ENCODE measurements at regions not wholly inside any gene's neighbourhood (a gene's known extent, or its start where the extent isn't known, plus 50 kb on each side); places are given as distances from the start of the nearest gene placed in this dataset.

- Histone ChIP-seq H2AK5ac (ENCODE audit: low read length, severe bottlenecking) (no peak overlapping the region), H3K9ac (ENCODE audit: low read length) (no peak overlapping the region), H3K4me1 (ENCODE audit: control insufficient read depth, insufficient read depth, low read depth, low read length) (no peaks in the 10 kb centered on the region), H4K8ac (ENCODE audit: low read length) (no peak overlapping the region), H3K27me3 (ENCODE audit: control insufficient read depth in 1 of 2, insufficient read depth in 1 of 2, low read length in 2 of 2) (no peaks in the 10 kb centered on the region), H4K91ac (ENCODE audit: low read length) (no peak overlapping the region), H3K9me3 (ENCODE audit: control insufficient read depth, low read length) (no peaks in the 10 kb centered on the region), H2AFZ (ENCODE audit: low read depth, low read length) (no peak overlapping the region), H3K27ac (ENCODE audit: low read length, poor library complexity, severe bottlenecking) (no peak overlapping the region), H3K36me3 (ENCODE audit: control insufficient read depth in 1 of 2, insufficient read depth in 2 of 2, low read depth in 1 of 2, low read length in 2 of 2) (no peaks in the 10 kb centered on the region), H2BK12ac (ENCODE audit: low read length in 2 of 2) (no peak overlapping the region), H3K4me2 (ENCODE audit: low read length, poor library complexity, severe bottlenecking) (no peak overlapping the region), H3K14ac (ENCODE audit: low read length in 2 of 2) (no peak overlapping the region), H2BK5ac (ENCODE audit: low read depth, low read length, poor library complexity, severe bottlenecking) (no peak overlapping the region), H3K4ac (ENCODE audit: low read depth in 1 of 2, low read length in 2 of 2) (no peak overlapping the region), H2BK15ac (ENCODE audit: low read depth, poor library complexity, severe bottlenecking) (no peak overlapping the region), H3K4me3 (ENCODE audit: insufficient read depth in 1 of 2, low read depth in 1 of 2, low read length in 2 of 2) (no peak overlapping the region), H3K23ac (ENCODE audit: low read length in 2 of 2) (no peak overlapping the region), H2BK120ac (ENCODE audit: low read depth, low read length) (no peak overlapping the region), H3K79me1 (replicated peaks; ENCODE audit: low read length, poor library complexity, severe bottlenecking) (no peaks in the 10 kb centered on the region), H3K18ac (ENCODE audit: low read depth in 1 of 2, low read length in 2 of 2) (no peak overlapping the region)
- no peak for DNase-seq
- 67% methylated on average over 4 of the region's 4 CpGs for WGBS
Observed at GRCh38 chr6:159557031-159557430, 136.0 kb downstream of the SOD2 start.

- H4K91ac ChIP-seq (ENCODE audit: low read length), result no peak overlapping the region
- no peak overlapping the region for H2BK15ac ChIP-seq (ENCODE audit: low read depth, poor library complexity, severe bottlenecking)
- no peaks in the 10 kb centered on the region for H3K36me3 ChIP-seq (ENCODE audit: control insufficient read depth in 1 of 2, insufficient read depth in 2 of 2, low read depth in 1 of 2, low read length in 2 of 2)
- H3K4me3 ChIP-seq (ENCODE audit: insufficient read depth in 1 of 2, low read depth in 1 of 2, low read length in 2 of 2), result no peak overlapping the region
- no peak overlapping the region for H2AK5ac ChIP-seq (ENCODE audit: low read length, severe bottlenecking)
- no peaks in the 10 kb centered on the region for H3K9me3 ChIP-seq (ENCODE audit: control insufficient read depth, low read length)
- H2AFZ ChIP-seq (ENCODE audit: low read depth, low read length), result no peak overlapping the region
- no peak overlapping the region for H3K9ac ChIP-seq (ENCODE audit: low read length)
- H3K23ac ChIP-seq (ENCODE audit: low read length in 2 of 2), result no peak overlapping the region
- DNase-seq, result no peak
- 31% methylated on average over 4 of the region's 5 CpGs for WGBS
- H3K27me3 ChIP-seq (ENCODE audit: control insufficient read depth in 1 of 2, insufficient read depth in 1 of 2, low read length in 2 of 2), result no peaks in the 10 kb centered on the region
- no peak overlapping the region for H3K4me2 ChIP-seq (ENCODE audit: low read length, poor library complexity, severe bottlenecking)
- H3K79me1 ChIP-seq (replicated peaks; ENCODE audit: low read length, poor library complexity, severe bottlenecking), result no peaks in the 10 kb centered on the region
- no peak overlapping the region for H3K27ac ChIP-seq (ENCODE audit: low read length, poor library complexity, severe bottlenecking)
- H2BK5ac ChIP-seq (ENCODE audit: low read depth, low read length, poor library complexity, severe bottlenecking), result no peak overlapping the region
- no peak overlapping the region for H3K4ac ChIP-seq (ENCODE audit: low read depth in 1 of 2, low read length in 2 of 2)
- H3K4me1 ChIP-seq (ENCODE audit: control insufficient read depth, insufficient read depth, low read depth, low read length), result no peaks in the 10 kb centered on the region
- no peak overlapping the region for H4K8ac ChIP-seq (ENCODE audit: low read length)
- H2BK120ac ChIP-seq (ENCODE audit: low read depth, low read length), result no peak overlapping the region
- no peak overlapping the region for H2BK12ac ChIP-seq (ENCODE audit: low read length in 2 of 2)
- H3K14ac ChIP-seq (ENCODE audit: low read length in 2 of 2), result no peak overlapping the region
- H3K18ac ChIP-seq (ENCODE audit: low read depth in 1 of 2, low read length in 2 of 2), result no peak overlapping the region
Observed at GRCh38 chr6:159555082-159555875, 137.8 kb downstream of the SOD2 start.

DNA sequence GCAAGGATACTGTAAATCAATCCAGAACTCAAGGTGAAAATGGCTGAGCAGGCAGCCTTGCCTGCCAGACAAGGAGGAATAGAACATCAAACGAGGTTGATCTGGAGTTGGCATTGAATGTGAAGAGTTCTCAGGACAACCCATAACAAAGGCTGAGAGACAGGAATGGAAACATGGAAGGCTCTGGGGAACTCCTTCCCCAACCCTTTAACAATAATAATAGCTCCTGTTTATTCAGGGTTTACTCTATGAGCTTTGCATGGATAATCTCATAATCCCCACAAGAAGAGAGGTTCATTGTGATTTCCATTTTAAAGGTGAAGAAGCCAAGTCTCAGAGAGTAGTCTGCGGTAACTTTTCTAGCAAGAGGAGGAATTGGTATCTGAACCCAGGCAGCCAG is 151.7 kb downstream of the SOD2 start:
- H3K9me3 ChIP-seq (ENCODE audit: control insufficient read depth, low read length), result no peaks in the 10 kb centered on the region
- no peak overlapping the region for H2BK15ac ChIP-seq (ENCODE audit: low read depth, poor library complexity, severe bottlenecking)
- H3K18ac ChIP-seq (ENCODE audit: low read depth in 1 of 2, low read length in 2 of 2), result no peak overlapping the region
- no peaks in the 10 kb centered on the region for H3K79me1 ChIP-seq (replicated peaks; ENCODE audit: low read length, poor library complexity, severe bottlenecking)
- H2AK5ac ChIP-seq (ENCODE audit: low read length, severe bottlenecking), result no peak overlapping the region
- no peak for DNase-seq
- 60% methylated on average over 2 of the region's 2 CpGs for WGBS
- H3K27me3 ChIP-seq (ENCODE audit: control insufficient read depth in 1 of 2, insufficient read depth in 1 of 2, low read length in 2 of 2), result peaks cover 0 to 6% of the 10 kb centered on the region in 2 experiments
- no peak overlapping the region for H2BK5ac ChIP-seq (ENCODE audit: low read depth, low read length, poor library complexity, severe bottlenecking)
- no peak overlapping the region for H3K14ac ChIP-seq (ENCODE audit: low read length in 2 of 2)
- no peaks in the 10 kb centered on the region for H3K4me1 ChIP-seq (ENCODE audit: control insufficient read depth, insufficient read depth, low read depth, low read length)
- no peak overlapping the region for H3K9ac ChIP-seq (ENCODE audit: low read length)
- no peak overlapping the region for H2BK120ac ChIP-seq (ENCODE audit: low read depth, low read length)
- H3K4ac ChIP-seq (ENCODE audit: low read depth in 1 of 2, low read length in 2 of 2), result no peak overlapping the region
- no peak overlapping the region for H3K27ac ChIP-seq (ENCODE audit: low read length, poor library complexity, severe bottlenecking)
- no peak overlapping the region for H2AFZ ChIP-seq (ENCODE audit: low read depth, low read length)
- H3K4me2 ChIP-seq (ENCODE audit: low read length, poor library complexity, severe bottlenecking), result no peak overlapping the region
- H2BK12ac ChIP-seq (ENCODE audit: low read length in 2 of 2), result no peak overlapping the region
- H4K91ac ChIP-seq (ENCODE audit: low read length), result no peak overlapping the region
- no peak overlapping the region for H3K4me3 ChIP-seq (ENCODE audit: insufficient read depth in 1 of 2, low read depth in 1 of 2, low read length in 2 of 2)
- no peak overlapping the region for H4K8ac ChIP-seq (ENCODE audit: low read length)
- no peaks in the 10 kb centered on the region for H3K36me3 ChIP-seq (ENCODE audit: control insufficient read depth in 1 of 2, insufficient read depth in 2 of 2, low read depth in 1 of 2, low read length in 2 of 2)
- no peak overlapping the region for H3K23ac ChIP-seq (ENCODE audit: low read length in 2 of 2)

GRCh38 chr6:159540883-159541282 is 152.2 kb downstream of the SOD2 start:
- Histone ChIP-seq H3K18ac (ENCODE audit: low read depth in 1 of 2, low read length in 2 of 2) (no peak overlapping the region), H3K9ac (ENCODE audit: low read length) (no peak overlapping the region), H2BK15ac (ENCODE audit: low read depth, poor library complexity, severe bottlenecking) (no peak overlapping the region), H4K91ac (ENCODE audit: low read length) (no peak overlapping the region), H3K4me1 (ENCODE audit: control insufficient read depth, insufficient read depth, low read depth, low read length) (no peaks in the 10 kb centered on the region), H3K27me3 (ENCODE audit: control insufficient read depth in 1 of 2, insufficient read depth in 1 of 2, low read length in 2 of 2) (peaks cover 0 to 6% of the 10 kb centered on the region in 2 experiments), H4K8ac (ENCODE audit: low read length) (no peak overlapping the region), H3K14ac (ENCODE audit: low read length in 2 of 2) (no peak overlapping the region), H2BK120ac (ENCODE audit: low read depth, low read length) (no peak overlapping the region), H2BK5ac (ENCODE audit: low read depth, low read length, poor library complexity, severe bottlenecking) (no peak overlapping the region), H2AK5ac (ENCODE audit: low read length, severe bottlenecking) (no peak overlapping the region), H3K79me1 (replicated peaks; ENCODE audit: low read length, poor library complexity, severe bottlenecking) (no peaks in the 10 kb centered on the region), H3K4ac (ENCODE audit: low read depth in 1 of 2, low read length in 2 of 2) (no peak overlapping the region), H3K27ac (ENCODE audit: low read length, poor library complexity, severe bottlenecking) (no peak overlapping the region), H3K4me3 (ENCODE audit: insufficient read depth in 1 of 2, low read depth in 1 of 2, low read length in 2 of 2) (no peak overlapping the region), H3K4me2 (ENCODE audit: low read length, poor library complexity, severe bottlenecking) (no peak overlapping the region), H2AFZ (ENCODE audit: low read depth, low read length) (no peak overlapping the region), H3K36me3 (ENCODE audit: control insufficient read depth in 1 of 2, insufficient read depth in 2 of 2, low read depth in 1 of 2, low read length in 2 of 2) (no peaks in the 10 kb centered on the region), H3K9me3 (ENCODE audit: control insufficient read depth, low read length) (no peaks in the 10 kb centered on the region), H2BK12ac (ENCODE audit: low read length in 2 of 2) (no peak overlapping the region), H3K23ac (ENCODE audit: low read length in 2 of 2) (no peak overlapping the region)
- no peak for DNase-seq
- 67% methylated on average over 6 of the region's 6 CpGs for WGBS
